PFSK-1 (cell line): ENCODE measurements at regions not wholly inside any gene's neighbourhood (a gene's known extent, or its start where the extent isn't known, plus 50 kb on each side); places are given as distances from the start of the nearest gene placed in this dataset.

Experiments used
- POLR2AphosphoS5 ChIP-seq: IDR thresholded peaks from 2 replicates; pipeline ENCODE4 v1.6.1; 2012; ENCODE audit warnings: low read depth, mild to moderate bottlenecking, control low read depth, low read length, moderate library complexity
- TAF1 ChIP-seq: IDR thresholded peaks from 2 replicates; pipeline ENCODE4 v1.6.1; 2012; ENCODE audit warnings: low read length, control low read depth, borderline replicate concordance; ENCODE audit not compliant: insufficient read depth
- TF ChIP-seq, protein P1 (sequence below), 2 experiments: IDR thresholded peaks; 2 replicates each; pipeline versions ENCODE4 v1.6.1 to v1.8.0; 2011 to 2012; ENCODE audit warnings: low read depth in 2 of 2, low read length in 2 of 2, control low read depth in 1 of 2, inconsistent platforms in 1 of 2, mild to moderate bottlenecking in 1 of 2, moderate library complexity in 1 of 2; ENCODE audit not compliant: insufficient read depth in 1 of 2

DNA sequence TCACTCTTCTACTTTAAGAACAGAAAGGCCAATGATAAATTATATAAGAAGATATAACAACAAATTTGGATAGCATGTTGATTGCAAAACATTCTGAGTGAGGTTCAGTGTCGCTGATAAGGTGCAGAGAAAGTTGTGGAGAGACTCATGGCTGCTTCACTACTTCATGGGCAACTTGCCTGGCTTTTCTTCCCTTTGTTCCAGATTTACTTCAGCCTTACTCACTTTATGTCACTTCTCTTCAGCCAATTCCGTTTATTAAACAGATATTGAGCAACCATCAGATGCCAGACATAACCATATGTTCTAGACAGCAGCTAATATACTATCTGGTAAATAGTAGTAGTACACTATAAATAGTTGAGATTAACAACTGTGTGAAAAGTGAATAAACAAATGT, 150.0 kb upstream of the CHL1 start:
- no peak for TF ChIP-seq POLR2AphosphoS5
- TF ChIP-seq, protein P1, sequence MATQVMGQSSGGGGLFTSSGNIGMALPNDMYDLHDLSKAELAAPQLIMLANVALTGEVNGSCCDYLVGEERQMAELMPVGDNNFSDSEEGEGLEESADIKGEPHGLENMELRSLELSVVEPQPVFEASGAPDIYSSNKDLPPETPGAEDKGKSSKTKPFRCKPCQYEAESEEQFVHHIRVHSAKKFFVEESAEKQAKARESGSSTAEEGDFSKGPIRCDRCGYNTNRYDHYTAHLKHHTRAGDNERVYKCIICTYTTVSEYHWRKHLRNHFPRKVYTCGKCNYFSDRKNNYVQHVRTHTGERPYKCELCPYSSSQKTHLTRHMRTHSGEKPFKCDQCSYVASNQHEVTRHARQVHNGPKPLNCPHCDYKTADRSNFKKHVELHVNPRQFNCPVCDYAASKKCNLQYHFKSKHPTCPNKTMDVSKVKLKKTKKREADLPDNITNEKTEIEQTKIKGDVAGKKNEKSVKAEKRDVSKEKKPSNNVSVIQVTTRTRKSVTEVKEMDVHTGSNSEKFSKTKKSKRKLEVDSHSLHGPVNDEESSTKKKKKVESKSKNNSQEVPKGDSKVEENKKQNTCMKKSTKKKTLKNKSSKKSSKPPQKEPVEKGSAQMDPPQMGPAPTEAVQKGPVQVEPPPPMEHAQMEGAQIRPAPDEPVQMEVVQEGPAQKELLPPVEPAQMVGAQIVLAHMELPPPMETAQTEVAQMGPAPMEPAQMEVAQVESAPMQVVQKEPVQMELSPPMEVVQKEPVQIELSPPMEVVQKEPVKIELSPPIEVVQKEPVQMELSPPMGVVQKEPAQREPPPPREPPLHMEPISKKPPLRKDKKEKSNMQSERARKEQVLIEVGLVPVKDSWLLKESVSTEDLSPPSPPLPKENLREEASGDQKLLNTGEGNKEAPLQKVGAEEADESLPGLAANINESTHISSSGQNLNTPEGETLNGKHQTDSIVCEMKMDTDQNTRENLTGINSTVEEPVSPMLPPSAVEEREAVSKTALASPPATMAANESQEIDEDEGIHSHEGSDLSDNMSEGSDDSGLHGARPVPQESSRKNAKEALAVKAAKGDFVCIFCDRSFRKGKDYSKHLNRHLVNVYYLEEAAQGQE (IDR thresholded peaks at IDR 0.05; ENCODE audit: insufficient read depth in 1 of 2, low read depth in 2 of 2, low read length in 2 of 2) = no peak
- no peak for TF ChIP-seq TAF1
